Sigmoid colon (tissue), 6 donors: ENCODE measurements at regions not wholly inside any gene's neighbourhood (a gene's known extent, or its start where the extent isn't known, plus 50 kb on each side); places are given as distances from the start of the nearest gene placed in this dataset.

ENCODE experiments used
- DNase-seq: peaks from one replicate; pipeline ENCODE4 v3.0.0-alpha.2; 2019
- H3K27ac ChIP-seq, 4 donors: fragments of 200-600 bp; sonication (generic); one replicate each; pipeline ENCODE4 v1.5.1; 2016 to 2019; ENCODE audit warnings: mild to moderate bottlenecking in 1 of 4
- H3K27me3 ChIP-seq, 3 donors: fragments of 200-600 bp; sonication (generic); one replicate each; pipeline ENCODE4 v1.5.1; 2019; ENCODE audit warnings: mild to moderate bottlenecking in 1 of 3
- H3K36me3 ChIP-seq, 4 donors: fragments of 200-600 bp; sonication (generic); one replicate each; pipeline ENCODE4 v1.5.1; 2016 to 2019
- H3K4me1 ChIP-seq, 4 donors: fragments of 200-600 bp; sonication (generic); one replicate each; pipeline ENCODE4 v1.5.1; 2017 to 2019
- H3K4me3 ChIP-seq, 4 donors: fragments of 200-600 bp; sonication (generic); one replicate each; pipeline ENCODE4 v1.5.1; 2017 to 2019; ENCODE audit warnings: mild to moderate bottlenecking in 2 of 4, moderate library complexity in 1 of 4
- H3K9me3 ChIP-seq, 4 donors: fragments of 200-600 bp in 3 of 4; sonication (generic) in 3 of 4; one replicate each; pipeline versions ENCODE4 v1.5.1 to v1.6.1; 2013 to 2019
- CTCF ChIP-seq, 4 experiments: fragments of 450-650 bp in 3 of 4; fragments of 200-600 bp in 1 of 4; IDR thresholded peaks; one replicate each; pipeline ENCODE4 v1.5.1; 2016 to 2019; ENCODE audit warnings: antibody characterized with exemption in 4 of 4, mild to moderate bottlenecking in 3 of 4, moderate library complexity in 2 of 4
- EP300 ChIP-seq, 4 donors: sonication (generic); formaldehyde crosslinking; IDR thresholded peaks; one replicate each; pipeline ENCODE4 v1.6.1; 2017; ENCODE audit warnings: antibody characterized with exemption in 4 of 4
- POLR2A ChIP-seq, 2 donors: fragments of 450-650 bp; IDR thresholded peaks; one replicate each; pipeline ENCODE4 v1.6.1; 2016; ENCODE audit warnings: antibody characterized with exemption in 2 of 2, mild to moderate bottlenecking in 2 of 2, moderate library complexity in 2 of 2
- POLR2AphosphoS5 ChIP-seq, 4 donors: sonication (generic); formaldehyde crosslinking; IDR thresholded peaks; one replicate each; pipeline ENCODE4 v1.6.1; 2017; ENCODE audit warnings: antibody characterized with exemption in 4 of 4
- WGBS, 2 donors: extraction: QIAGEN DNeasy Blood & Tissue Kit; methylation state at CpG; one replicate each; pipeline ENCODE4 v1.1.7; 2013; 5-methylcytosine and 5-hydroxymethylcytosine counted together
- intact Hi-C: fragments of 100-400 bp; cut with DNase I; formaldehyde crosslinking; loops from one replicate; pipeline ENCODE4 v1.15.1; 2023
- donor health status: healthy with polysubstance abuse.
- donor health status: healthy.

- Histone ChIP-seq H3K36me3 (no peaks in the 10 kb centered on the region), H3K27me3 (no peaks in the 10 kb centered on the region), H3K4me1 (no peaks in the 10 kb centered on the region), H3K4me3 (no peak overlapping the region), H3K27ac (no peak overlapping the region), H3K9me3 (no peaks in the 10 kb centered on the region)
- intact Hi-C loops: no loop called here
- DNase-seq: no peak
- TF ChIP-seq CTCF (IDR thresholded peaks at IDR 0.05) (no peak), EP300 (IDR thresholded peaks at IDR 0.05) (no peak), POLR2A (IDR thresholded peaks at IDR 0.05) (no peak)
- WGBS, 2 donors: 90 to 93% methylated on average over 10 of the region's 10 CpGs
Measured at GRCh38 chr2:82848285-82848684, 1610.8 kb downstream of the SUCLG1 start.

DNA sequence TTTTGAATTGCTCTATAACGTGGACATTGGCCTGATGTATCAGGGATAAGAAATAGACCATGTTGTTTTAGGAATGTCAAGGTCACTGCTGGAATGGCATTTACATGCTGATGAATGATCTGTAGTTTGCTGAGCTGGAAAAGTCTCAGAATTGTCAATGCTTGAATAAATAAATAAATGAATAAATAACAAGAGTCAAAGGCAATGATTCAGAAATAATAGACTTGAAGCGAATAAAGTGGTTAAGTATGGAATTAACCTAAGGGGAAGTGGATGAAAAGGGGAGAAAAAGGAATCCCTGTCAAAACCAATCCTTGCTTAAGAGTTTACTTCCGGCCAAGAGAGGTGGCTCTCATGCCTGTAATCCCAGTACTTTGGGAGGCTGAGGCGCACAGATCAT, 1620.0 kb downstream of the SUCLG1 start:
- Histone ChIP-seq H3K9me3 (no peaks in the 10 kb centered on the region), H3K27me3 (no peaks in the 10 kb centered on the region), H3K27ac (no peak overlapping the region), H3K36me3 (no peaks in the 10 kb centered on the region), H3K4me3 (no peak overlapping the region), H3K4me1 (no peaks in the 10 kb centered on the region)
- no peak for DNase-seq
- intact Hi-C loops: no loop called here
- 83 to 84% methylated on average over 4 of the region's 4 CpGs for WGBS, 2 donors
- no peak for TF ChIP-seq POLR2AphosphoS5 (IDR thresholded peaks at IDR 0.05)
- no peak for TF ChIP-seq EP300 (IDR thresholded peaks at IDR 0.05)
- TF ChIP-seq CTCF (IDR thresholded peaks at IDR 0.05): no peak
- TF ChIP-seq POLR2A (IDR thresholded peaks at IDR 0.05): no peak

- TF ChIP-seq CTCF (IDR thresholded peaks at IDR 0.05): no peak
- no peak overlapping the region for H3K4me3 ChIP-seq
- no peaks in the 10 kb centered on the region for H3K27me3 ChIP-seq
- intact Hi-C loops: no loop called here
- no peaks in the 10 kb centered on the region for H3K9me3 ChIP-seq
- H3K4me1 ChIP-seq: no peaks in the 10 kb centered on the region
- H3K36me3 ChIP-seq: no peaks in the 10 kb centered on the region
- DNase-seq: no peak
- 71 to 88% methylated on average over 3 of the region's 3 CpGs for whole genome bisulfite sequencing, 2 donors
- H3K27ac ChIP-seq: no peak overlapping the region
Measured at GRCh38 chr2:82837588-82838304, 1621.3 kb downstream of the SUCLG1 start.

DNA sequence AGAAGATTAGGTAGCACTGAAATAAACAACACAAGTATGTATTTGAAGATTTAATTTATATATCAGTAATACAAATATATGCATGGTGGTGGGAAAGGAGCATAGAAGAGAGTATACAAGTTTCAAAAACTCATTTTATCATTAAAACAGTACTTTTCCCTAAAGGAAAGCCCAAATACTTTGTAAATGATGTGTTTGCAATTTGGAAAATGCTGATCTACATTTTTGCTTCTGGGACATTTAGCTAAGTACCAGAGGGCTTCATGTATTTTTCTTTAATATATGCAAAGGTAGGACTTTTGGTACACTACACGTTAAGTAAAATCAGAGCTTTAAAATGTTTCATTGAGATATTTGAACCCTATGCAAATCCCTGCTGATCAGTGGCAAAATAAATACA, 1624.2 kb downstream of the SUCLG1 start:
- Histone ChIP-seq H3K36me3 (no peaks in the 10 kb centered on the region), H3K27me3 (no peaks in the 10 kb centered on the region), H3K4me3 (no peak overlapping the region), H3K4me1 (no peaks in the 10 kb centered on the region), H3K9me3 (no peaks in the 10 kb centered on the region), H3K27ac (no peak overlapping the region)
- WGBS, 2 donors: 85 to 89% methylated on average over 1 of the region's 1 CpG
- TF ChIP-seq POLR2AphosphoS5 (IDR thresholded peaks at IDR 0.05) (no peak), CTCF (IDR thresholded peaks at IDR 0.05) (no peak), POLR2A (IDR thresholded peaks at IDR 0.05) (no peak), EP300 (IDR thresholded peaks at IDR 0.05) (no peak)
- intact Hi-C loops: no loop called here
- DNase-seq: no peak

DNA sequence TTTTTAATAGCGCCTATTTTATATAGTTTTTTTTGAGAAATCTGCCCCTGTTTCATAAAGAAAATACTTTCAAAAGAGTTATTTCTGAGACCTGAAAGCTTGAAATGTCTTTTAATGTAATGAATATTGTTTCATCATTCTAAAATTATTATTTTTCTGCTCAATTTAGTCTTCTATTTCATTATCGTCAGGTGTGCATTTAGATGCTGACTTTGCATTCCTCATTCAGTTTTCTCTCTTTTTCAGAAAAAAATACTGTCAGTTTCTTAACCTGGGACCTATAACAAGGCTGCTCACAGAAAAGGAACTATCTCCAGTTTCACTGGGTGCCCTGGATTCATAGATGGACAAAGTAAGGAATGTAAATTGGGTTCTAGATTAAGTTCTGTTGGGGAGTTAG, 1631.7 kb downstream of the SUCLG1 start:
- 91% methylated on average over 2 of the region's 2 CpGs for WGBS, 2 donors
- DNase-seq: no peak
- intact Hi-C loops: no loop called here
- H3K4me1 ChIP-seq: no peaks in the 10 kb centered on the region
- no peaks in the 10 kb centered on the region for H3K36me3 ChIP-seq
- no peaks in the 10 kb centered on the region for H3K9me3 ChIP-seq
- H3K27ac ChIP-seq: no peak overlapping the region
- TF ChIP-seq POLR2AphosphoS5 (IDR thresholded peaks at IDR 0.05) (no peak), POLR2A (IDR thresholded peaks at IDR 0.05) (no peak), CTCF (IDR thresholded peaks at IDR 0.05) (no peak), EP300 (IDR thresholded peaks at IDR 0.05) (no peak)
- no peaks in the 10 kb centered on the region for H3K27me3 ChIP-seq
- no peak overlapping the region for H3K4me3 ChIP-seq
